ENCODE measurements at regions not wholly inside any gene's neighbourhood (a gene's known extent, or its start where the extent isn't known, plus 50 kb on each side); places are given as distances from the start of the nearest gene placed in this dataset.

- Histone ChIP-seq H3K4me3 (no peak overlapping the region), H3K27me3 (no peaks in the 10 kb centered on the region), H3K4me1 (no peaks in the 10 kb centered on the region), H3K9me3 (no peaks in the 10 kb centered on the region), H3K27ac (no peak overlapping the region), H3K36me3 (no peaks in the 10 kb centered on the region)
- DNase-seq (ENCODE audit: extremely low spot score in 2 of 2) = no peak
- intact Hi-C loops (cut with DNase I) = no loop called here
- TF ChIP-seq POLR2AphosphoS5 (IDR thresholded peaks at IDR 0.05; ENCODE audit: insufficient read depth in 1 of 2, low read depth in 1 of 2) = no peak
- TF ChIP-seq CTCF (IDR thresholded peaks at IDR 0.05) = no peak
- TF ChIP-seq POLR2A (IDR thresholded peaks at IDR 0.05) = no peak
Observed at GRCh38 chr18:78625847-78626246, 353.8 kb upstream of the SALL3 start.

GRCh38 chr18:78627551-78628346 is 351.9 kb upstream of the SALL3 start:
- H3K27me3 ChIP-seq = no peaks in the 10 kb centered on the region
- no peaks in the 10 kb centered on the region for H3K36me3 ChIP-seq
- H3K27ac ChIP-seq = no peak overlapping the region
- H3K4me1 ChIP-seq = no peaks in the 10 kb centered on the region
- no peaks in the 10 kb centered on the region for H3K9me3 ChIP-seq
- TF ChIP-seq POLR2AphosphoS5 (IDR thresholded peaks at IDR 0.05; ENCODE audit: insufficient read depth in 1 of 2, low read depth in 1 of 2) (no peak), CTCF (IDR thresholded peaks at IDR 0.05) (no peak), POLR2A (IDR thresholded peaks at IDR 0.05) (no peak)
- no peak for DNase-seq (ENCODE audit: extremely low spot score in 2 of 2)
- H3K4me3 ChIP-seq = no peak overlapping the region
- intact Hi-C loops (cut with DNase I) = no loop called here

GRCh38 chr18:78629426-78629825 is 350.2 kb upstream of the SALL3 start:
- TF ChIP-seq CTCF (IDR thresholded peaks at IDR 0.05) (no peak), POLR2A (IDR thresholded peaks at IDR 0.05) (no peak), POLR2AphosphoS5 (IDR thresholded peaks at IDR 0.05; ENCODE audit: insufficient read depth in 1 of 2, low read depth in 1 of 2) (no peak)

GRCh38 chr18:78630356-78630755 is 349.3 kb upstream of the SALL3 start:
- H3K27me3 ChIP-seq = no peaks in the 10 kb centered on the region
- no peaks in the 10 kb centered on the region for H3K36me3 ChIP-seq
- intact Hi-C loops (cut with DNase I) = no loop called here
- no peak for TF ChIP-seq POLR2AphosphoS5 (IDR thresholded peaks at IDR 0.05; ENCODE audit: insufficient read depth in 1 of 2, low read depth in 1 of 2)
- no peak for TF ChIP-seq POLR2A (IDR thresholded peaks at IDR 0.05)
- no peak for TF ChIP-seq CTCF (IDR thresholded peaks at IDR 0.05)
- H3K4me3 ChIP-seq = no peak overlapping the region
- no peak overlapping the region for H3K27ac ChIP-seq
- H3K9me3 ChIP-seq = no peaks in the 10 kb centered on the region
- H3K4me1 ChIP-seq = no peaks in the 10 kb centered on the region
- DNase-seq (ENCODE audit: extremely low spot score in 2 of 2) = no peak

More at GRCh38 chr18:78629426-78629825, 350.2 kb upstream of the SALL3 start:
- no peaks in the 10 kb centered on the region for H3K9me3 ChIP-seq
- H3K4me1 ChIP-seq = no peaks in the 10 kb centered on the region
- intact Hi-C loops (cut with DNase I) = no loop called here
- H3K36me3 ChIP-seq = no peaks in the 10 kb centered on the region
- no peak for DNase-seq (ENCODE audit: extremely low spot score in 2 of 2)
- no peak overlapping the region for H3K27ac ChIP-seq
- H3K27me3 ChIP-seq = no peaks in the 10 kb centered on the region
- no peak overlapping the region for H3K4me3 ChIP-seq

- no peak for DNase-seq (ENCODE audit: extremely low spot score in 2 of 2)
- H3K27ac ChIP-seq = no peak overlapping the region
- no peaks in the 10 kb centered on the region for H3K27me3 ChIP-seq
- no peak overlapping the region for H3K4me3 ChIP-seq
- H3K9me3 ChIP-seq = no peaks in the 10 kb centered on the region
- intact Hi-C loops (cut with DNase I) = no loop called here
- H3K4me1 ChIP-seq = no peaks in the 10 kb centered on the region
- H3K36me3 ChIP-seq = no peaks in the 10 kb centered on the region
- no peak for TF ChIP-seq POLR2AphosphoS5 (IDR thresholded peaks at IDR 0.05; ENCODE audit: insufficient read depth in 1 of 2, low read depth in 1 of 2)
- TF ChIP-seq CTCF (IDR thresholded peaks at IDR 0.05) = no peak
- no peak for TF ChIP-seq POLR2A (IDR thresholded peaks at IDR 0.05)
Observed at GRCh38 chr18:78630981-78631510, 348.6 kb upstream of the SALL3 start.

Data from vagina (tissue), 2 donors.